ENCODE measurements at regions not wholly inside any gene's neighbourhood (a gene's known extent, or its start where the extent isn't known, plus 50 kb on each side); places are given as distances from the start of the nearest gene placed in this dataset.

DNA sequence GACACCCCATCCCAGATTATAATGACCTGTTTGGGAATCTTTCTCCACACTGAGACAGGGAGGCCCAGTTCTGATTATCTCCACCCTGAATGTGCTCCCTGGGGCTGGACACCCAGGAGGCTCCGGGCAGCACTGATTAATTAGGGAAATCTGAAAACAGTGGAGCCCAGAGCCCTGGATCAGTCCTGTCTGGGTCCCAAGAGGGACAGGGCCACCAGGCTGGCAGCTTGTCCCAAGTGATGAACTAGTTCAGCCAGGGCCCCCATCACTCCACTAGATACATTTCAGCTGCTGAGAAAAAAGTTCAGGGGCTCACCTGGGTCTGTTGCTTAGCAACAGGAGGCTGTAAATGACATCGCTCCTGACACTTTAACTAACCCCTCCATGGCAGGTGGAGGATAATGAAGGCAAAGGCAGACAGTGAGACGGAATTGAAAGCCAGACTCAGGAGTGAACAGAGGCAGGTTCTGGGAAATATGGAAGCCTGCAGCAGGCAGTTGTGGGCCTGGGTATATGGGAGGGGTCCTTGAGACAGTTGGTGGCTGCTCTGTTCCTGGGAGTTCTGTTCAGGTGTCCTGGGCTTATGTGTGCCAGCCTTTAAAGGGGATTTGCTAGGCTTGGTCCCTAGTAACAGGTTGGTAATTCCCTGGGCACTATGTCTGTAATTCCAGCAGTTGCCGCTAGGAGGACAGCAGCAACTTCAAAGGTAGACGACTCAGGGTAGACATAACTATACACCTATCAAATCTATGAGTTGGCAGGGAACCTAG, 78.3 kb upstream of the CTNNBL1 start:
- no peak for TF ChIP-seq CHD2 (IDR thresholded peaks at IDR 0.05; ENCODE audit: borderline replicate concordance, low read depth, low read length)
- TF ChIP-seq ZNF384 (IDR thresholded peaks at IDR 0.05; ENCODE audit: borderline replicate concordance, low read depth, low read length) = no peak
